Smooth muscle cell (in vitro differentiated cells): ENCODE measurements at regions not wholly inside any gene's neighbourhood (a gene's known extent, or its start where the extent isn't known, plus 50 kb on each side); places are given as distances from the start of the nearest gene placed in this dataset.

Experiments
- DNase-seq: peaks from one replicate; lab custom pipeline; 2025; ENCODE audit not compliant: unreplicated experiment; lab: John Stamatoyannopoulos, UW
- H2AFZ ChIP-seq: fragments of 200-600 bp; sonication (generic); 2 replicates; pipeline ENCODE4 v1.6.0; 2016; ENCODE audit warnings: antibody characterized with exemption, low read depth, mild to moderate bottlenecking
- H3F3A ChIP-seq: fragments of 200-600 bp; sonication (generic); 2 replicates; pipeline ENCODE4 v1.6.0; 2017; ENCODE audit warnings: antibody characterized with exemption, low read depth
- H3K27ac ChIP-seq: fragments of 200-600 bp; sonication (generic); 2 replicates; pipeline ENCODE4 v1.5.1; 2016; ENCODE audit warnings: low read depth, mild to moderate bottlenecking
- H3K27me3 ChIP-seq: fragments of 200-600 bp; sonication (generic); 2 replicates; pipeline ENCODE4 v1.6.1; 2016; ENCODE audit warnings: low read depth, mild to moderate bottlenecking
- H3K36me3 ChIP-seq: fragments of 200-600 bp; sonication (generic); 2 replicates; pipeline ENCODE4 v1.5.1; 2016; ENCODE audit warnings: low read depth
- H3K4me1 ChIP-seq: fragments of 200-600 bp; sonication (generic); 2 replicates; pipeline ENCODE4 v1.5.1; 2016; ENCODE audit warnings: low read depth
- H3K4me2 ChIP-seq: fragments of 200-600 bp; sonication (generic); 2 replicates; pipeline ENCODE4 v1.6.0; 2016; ENCODE audit warnings: mild to moderate bottlenecking
- H3K4me3 ChIP-seq: fragments of 200-600 bp; sonication (generic); 2 replicates; pipeline ENCODE4 v1.5.1; 2016; ENCODE audit warnings: mild to moderate bottlenecking
- H3K79me2 ChIP-seq: fragments of 200-600 bp; sonication (generic); 2 replicates; pipeline ENCODE4 v1.6.0; 2016; ENCODE audit warnings: low read depth, mild to moderate bottlenecking
- H3K9ac ChIP-seq: fragments of 200-600 bp; sonication (generic); 2 replicates; pipeline ENCODE4 v1.6.0; 2016; ENCODE audit warnings: low read depth
- H3K9me3 ChIP-seq: fragments of 200-600 bp; sonication (generic); replicated peaks from 2 replicates; pipeline ENCODE4 v1.5.1; 2016; ENCODE audit warnings: low read depth
- H4K20me1 ChIP-seq: fragments of 200-600 bp; sonication (generic); 2 replicates; pipeline ENCODE4 v1.6.0; 2016; ENCODE audit warnings: low read depth
- WGBS: methylation state at CpG from one replicate; pipeline ENCODE4 v1.1.7; 2016; ENCODE audit warnings: low lambda C conversion rate; 5-methylcytosine and 5-hydroxymethylcytosine counted together
- TF ChIP-seq, protein P1 (sequence below): fragments of 200-600 bp; sonication (generic); IDR thresholded peaks from 2 replicates; pipeline ENCODE4 v1.5.1; 2017; ENCODE audit warnings: borderline replicate concordance, mild to moderate bottlenecking, antibody characterized with exemption; ENCODE audit not compliant: insufficient read depth, poor library complexity, severe bottlenecking

DNA sequence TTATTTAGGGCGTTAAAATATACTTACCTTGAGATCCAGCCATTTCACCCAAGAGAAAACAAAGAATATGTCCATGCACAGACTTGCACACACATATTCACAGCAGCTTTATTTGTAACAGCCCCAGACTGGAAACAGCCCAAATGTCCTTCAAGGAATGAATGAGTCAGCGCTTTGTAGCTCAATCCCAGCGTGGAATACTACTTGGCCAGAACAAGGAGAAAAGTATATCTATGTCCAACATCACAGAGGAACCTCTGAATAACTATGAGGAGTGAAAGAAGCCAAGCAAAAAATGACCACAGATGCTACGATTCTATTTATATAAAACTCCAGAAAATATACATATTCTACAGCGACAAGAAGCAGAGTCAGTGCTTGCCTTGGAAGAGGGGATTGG is 158.3 kb downstream of the ENGASE start:
- Histone ChIP-seq H3K36me3 (no peaks in the 10 kb centered on the region), H3K4me3 (no peak overlapping the region), H3K27ac (no peak overlapping the region), H3K27me3 (no peaks in the 10 kb centered on the region), H3K9ac (no peak overlapping the region), H3K4me1 (no peaks in the 10 kb centered on the region), H4K20me1 (no peaks in the 10 kb centered on the region), H3K79me2 (no peaks in the 10 kb centered on the region), H3F3A (no peaks in the 10 kb centered on the region), H3K9me3 (no peaks in the 10 kb centered on the region), H2AFZ (no peak overlapping the region), H3K4me2 (no peak overlapping the region)
- TF ChIP-seq, protein P1, sequence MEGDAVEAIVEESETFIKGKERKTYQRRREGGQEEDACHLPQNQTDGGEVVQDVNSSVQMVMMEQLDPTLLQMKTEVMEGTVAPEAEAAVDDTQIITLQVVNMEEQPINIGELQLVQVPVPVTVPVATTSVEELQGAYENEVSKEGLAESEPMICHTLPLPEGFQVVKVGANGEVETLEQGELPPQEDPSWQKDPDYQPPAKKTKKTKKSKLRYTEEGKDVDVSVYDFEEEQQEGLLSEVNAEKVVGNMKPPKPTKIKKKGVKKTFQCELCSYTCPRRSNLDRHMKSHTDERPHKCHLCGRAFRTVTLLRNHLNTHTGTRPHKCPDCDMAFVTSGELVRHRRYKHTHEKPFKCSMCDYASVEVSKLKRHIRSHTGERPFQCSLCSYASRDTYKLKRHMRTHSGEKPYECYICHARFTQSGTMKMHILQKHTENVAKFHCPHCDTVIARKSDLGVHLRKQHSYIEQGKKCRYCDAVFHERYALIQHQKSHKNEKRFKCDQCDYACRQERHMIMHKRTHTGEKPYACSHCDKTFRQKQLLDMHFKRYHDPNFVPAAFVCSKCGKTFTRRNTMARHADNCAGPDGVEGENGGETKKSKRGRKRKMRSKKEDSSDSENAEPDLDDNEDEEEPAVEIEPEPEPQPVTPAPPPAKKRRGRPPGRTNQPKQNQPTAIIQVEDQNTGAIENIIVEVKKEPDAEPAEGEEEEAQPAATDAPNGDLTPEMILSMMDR, result no peak
- WGBS, result 97% methylated on average over 5 of the region's 5 CpGs
- DNase-seq, result no peak

DNA sequence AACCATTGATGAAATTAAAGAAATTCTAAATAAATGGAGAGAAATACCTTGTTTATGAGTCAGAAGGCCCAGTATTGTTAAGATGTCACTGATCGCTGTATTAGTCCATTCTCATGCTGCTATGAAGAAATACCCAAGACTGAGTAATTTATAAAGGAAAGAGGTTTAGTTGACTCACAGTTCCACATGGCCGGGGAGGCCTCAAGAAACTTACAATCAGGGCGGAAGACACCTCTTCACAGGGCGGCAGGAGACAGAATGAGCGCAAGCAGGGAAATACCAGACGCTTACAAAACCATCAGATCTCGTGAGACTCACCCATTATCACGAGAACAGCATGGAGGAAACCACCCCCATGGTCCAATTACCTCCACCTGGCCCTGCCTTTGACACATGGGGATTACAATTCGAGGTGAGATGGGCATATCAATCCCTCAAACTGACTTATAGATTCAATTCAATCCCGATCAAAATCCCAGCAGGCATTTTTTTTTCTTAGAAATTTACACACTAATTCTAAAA is 157.2 kb downstream of the ENGASE start:
- Histone ChIP-seq H3K9me3 (no peaks in the 10 kb centered on the region), H2AFZ (no peak overlapping the region), H3K4me1 (no peaks in the 10 kb centered on the region), H3K27me3 (no peaks in the 10 kb centered on the region), H3K4me3 (no peak overlapping the region), H3K36me3 (no peaks in the 10 kb centered on the region), H3K9ac (no peak overlapping the region), H3K27ac (no peak overlapping the region), H3K79me2 (no peaks in the 10 kb centered on the region), H4K20me1 (no peaks in the 10 kb centered on the region), H3F3A (no peaks in the 10 kb centered on the region), H3K4me2 (no peak overlapping the region)
- DNase-seq, result no peak
- WGBS, result 90% methylated on average over 10 of the region's 10 CpGs
- TF ChIP-seq, protein P1, result no peak

DNA sequence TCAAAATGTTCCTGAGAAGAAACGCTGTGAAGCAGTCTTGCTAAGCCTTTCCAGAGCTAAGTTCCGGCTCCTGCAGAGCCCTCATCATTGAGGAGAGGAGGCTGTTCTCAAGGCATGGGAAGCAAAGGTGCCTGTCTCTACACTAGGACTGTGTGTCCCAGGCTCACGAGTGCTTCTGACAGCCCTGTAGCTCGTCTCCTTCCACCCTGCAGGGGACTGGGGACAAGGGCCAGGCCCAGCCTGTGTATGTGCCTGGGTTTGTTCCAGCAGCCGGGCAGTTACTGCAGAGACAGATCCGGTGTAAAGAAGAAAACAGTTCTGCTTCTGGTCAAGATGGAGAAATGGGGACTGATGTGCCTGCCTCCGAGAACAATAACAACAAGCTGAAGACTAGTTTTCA is 156.0 kb downstream of the ENGASE start:
- Histone ChIP-seq H4K20me1 (no peaks in the 10 kb centered on the region), H3K4me3 (no peak overlapping the region), H3K9me3 (no peaks in the 10 kb centered on the region), H3K36me3 (no peaks in the 10 kb centered on the region), H3K27ac (no peak overlapping the region), H3K27me3 (no peaks in the 10 kb centered on the region), H3F3A (no peaks in the 10 kb centered on the region), H3K79me2 (no peaks in the 10 kb centered on the region), H3K9ac (no peak overlapping the region), H3K4me1 (no peaks in the 10 kb centered on the region), H2AFZ (no peak overlapping the region), H3K4me2 (no peak overlapping the region)
- 79% methylated on average over 7 of the region's 7 CpGs for WGBS
- TF ChIP-seq, protein P1, result no peak
- no peak for DNase-seq

DNA sequence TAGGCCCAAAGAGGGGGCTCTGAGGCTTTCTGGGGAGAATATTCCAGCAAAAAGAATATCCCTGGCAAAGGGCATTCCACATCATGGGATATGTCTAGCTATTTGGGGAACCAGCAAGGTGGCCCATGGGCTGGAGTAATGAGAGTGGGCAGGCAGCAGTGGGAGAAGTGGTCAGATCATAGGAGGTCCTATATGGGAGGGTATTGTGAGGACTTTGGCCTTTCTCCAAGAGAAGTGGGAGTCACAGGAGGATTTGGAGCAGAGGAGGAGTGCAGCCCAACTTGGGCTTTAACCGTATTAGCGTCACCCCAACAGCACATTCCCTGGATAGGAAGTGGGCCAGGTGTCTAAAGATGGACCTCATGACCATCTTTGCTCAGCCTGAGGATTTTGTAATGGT is 151.4 kb downstream of the ENGASE start:
- TF ChIP-seq, protein P1, result no peak
- Histone ChIP-seq H3K36me3 (no peaks in the 10 kb centered on the region), H3K9ac (no peak overlapping the region), H3K4me2 (no peak overlapping the region), H3K27ac (no peak overlapping the region), H4K20me1 (no peaks in the 10 kb centered on the region), H2AFZ (no peak overlapping the region), H3K4me3 (no peak overlapping the region), H3K27me3 (peaks cover 26% of the 10 kb centered on the region), H3K79me2 (no peaks in the 10 kb centered on the region), H3F3A (no peaks in the 10 kb centered on the region), H3K9me3 (no peaks in the 10 kb centered on the region), H3K4me1 (peaks cover 6% of the 10 kb centered on the region)
- WGBS, result 96% methylated on average over 2 of the region's 2 CpGs
- DNase-seq, result no peak
